GM12872 (cell line): ENCODE measurements at regions not wholly inside any gene's neighbourhood (a gene's known extent, or its start where the extent isn't known, plus 50 kb on each side); places are given as distances from the start of the nearest gene placed in this dataset.

ENCODE experiments used
- TF ChIP-seq, protein P1 (sequence below): IDR thresholded peaks from 3 replicates; pipeline ENCODE4 v1.5.1; 2011; ENCODE audit warnings: low read depth, mild to moderate bottlenecking, low read length, moderate library complexity; ENCODE audit not compliant: insufficient read depth

GRCh38 chrX:69221239-69222102, 56.2 kb upstream of the PJA1 start:
- TF ChIP-seq, protein P1, sequence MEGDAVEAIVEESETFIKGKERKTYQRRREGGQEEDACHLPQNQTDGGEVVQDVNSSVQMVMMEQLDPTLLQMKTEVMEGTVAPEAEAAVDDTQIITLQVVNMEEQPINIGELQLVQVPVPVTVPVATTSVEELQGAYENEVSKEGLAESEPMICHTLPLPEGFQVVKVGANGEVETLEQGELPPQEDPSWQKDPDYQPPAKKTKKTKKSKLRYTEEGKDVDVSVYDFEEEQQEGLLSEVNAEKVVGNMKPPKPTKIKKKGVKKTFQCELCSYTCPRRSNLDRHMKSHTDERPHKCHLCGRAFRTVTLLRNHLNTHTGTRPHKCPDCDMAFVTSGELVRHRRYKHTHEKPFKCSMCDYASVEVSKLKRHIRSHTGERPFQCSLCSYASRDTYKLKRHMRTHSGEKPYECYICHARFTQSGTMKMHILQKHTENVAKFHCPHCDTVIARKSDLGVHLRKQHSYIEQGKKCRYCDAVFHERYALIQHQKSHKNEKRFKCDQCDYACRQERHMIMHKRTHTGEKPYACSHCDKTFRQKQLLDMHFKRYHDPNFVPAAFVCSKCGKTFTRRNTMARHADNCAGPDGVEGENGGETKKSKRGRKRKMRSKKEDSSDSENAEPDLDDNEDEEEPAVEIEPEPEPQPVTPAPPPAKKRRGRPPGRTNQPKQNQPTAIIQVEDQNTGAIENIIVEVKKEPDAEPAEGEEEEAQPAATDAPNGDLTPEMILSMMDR: no peak

DNA sequence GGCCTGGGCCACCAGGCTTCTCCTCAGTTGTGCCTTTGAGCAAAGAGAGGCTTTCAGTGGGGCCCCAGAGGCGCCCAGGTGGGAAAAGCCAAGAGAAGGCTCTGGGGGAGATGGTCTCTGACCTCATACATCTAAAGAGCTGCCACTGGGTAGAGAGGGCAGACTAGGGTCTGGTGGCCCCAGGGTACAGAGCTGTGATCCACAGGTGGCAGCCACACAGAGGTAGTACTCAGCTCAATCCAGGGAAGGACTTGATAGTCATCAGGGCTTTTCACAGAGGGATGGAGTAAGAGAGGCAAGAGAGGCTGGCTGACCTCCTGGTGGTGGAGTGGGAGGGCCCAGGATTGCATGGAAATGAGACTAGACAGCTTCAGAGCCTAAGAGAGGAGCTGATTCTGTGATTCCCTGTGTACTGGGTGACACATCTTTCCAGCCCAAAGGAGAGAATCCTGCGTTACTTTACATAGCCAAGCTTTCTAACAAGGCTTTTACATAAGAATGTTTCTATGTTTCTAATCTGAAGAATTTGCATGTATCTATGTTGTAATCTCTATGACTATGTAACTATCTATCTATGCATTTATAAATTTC, 53.2 kb upstream of the PJA1 start:
- TF ChIP-seq, protein P1: no peak

- TF ChIP-seq, protein P1: no peak
Observed at GRCh38 chrX:69216911-69217310, 51.7 kb upstream of the PJA1 start.

DNA sequence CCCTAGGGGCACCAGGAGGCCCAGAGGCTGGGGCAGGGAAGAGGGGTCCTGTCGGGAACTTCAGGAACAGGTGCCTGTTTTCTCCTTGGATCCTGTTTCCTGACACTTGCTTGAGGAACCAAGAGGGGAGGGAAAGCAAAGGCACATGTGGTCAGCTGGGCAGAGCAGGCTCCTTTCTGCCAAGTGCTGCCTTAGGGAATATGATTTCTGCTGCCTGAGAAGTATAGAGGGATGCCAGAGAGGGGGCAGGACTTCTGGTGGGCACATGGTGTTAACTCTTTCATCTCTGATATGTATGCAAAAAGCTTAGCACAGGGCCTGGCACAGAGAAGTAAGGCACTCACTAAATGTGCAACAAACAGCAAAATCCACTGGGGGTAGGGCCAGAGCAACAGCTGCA, 51.2 kb upstream of the PJA1 start:
- TF ChIP-seq, protein P1: no peak

GRCh38 chrX:69215161-69215875, 50.1 kb upstream of the PJA1 start:
- TF ChIP-seq, protein P1: no peak
